NT2/D1 (cell line): ENCODE measurements at regions not wholly inside any gene's neighbourhood (a gene's known extent, or its start where the extent isn't known, plus 50 kb on each side); places are given as distances from the start of the nearest gene placed in this dataset.
A peak's percentile ranks its signal among the peaks of the same experiment; 100 is the strongest.

Experiments used
- DNase-seq: peaks from one replicate; pipeline ENCODE4 v3.0.0-alpha.2; 2011; ENCODE audit warnings: low read depth, low spot score
- H3K27me3 ChIP-seq: 2 replicates; pipeline ENCODE4 v1.6.0; 2011; ENCODE audit warnings: mild to moderate bottlenecking; ENCODE audit not compliant: insufficient read length, insufficient read depth
- H3K36me3 ChIP-seq: 2 replicates; pipeline ENCODE4 v1.6.1; 2011; ENCODE audit warnings: mild to moderate bottlenecking, low read length, mixed read lengths; ENCODE audit not compliant: insufficient read depth, insufficient read length
- H3K4me1 ChIP-seq: 2 replicates; pipeline ENCODE4 v1.5.1; 2011; ENCODE audit not compliant: insufficient read depth, insufficient read length
- H3K4me3 ChIP-seq: 2 replicates; pipeline ENCODE4 v1.5.1; 2011; ENCODE audit warnings: low read depth; ENCODE audit not compliant: insufficient read length
- H3K9ac ChIP-seq: 2 replicates; pipeline ENCODE4 v1.6.0; 2011; ENCODE audit warnings: low read depth; ENCODE audit not compliant: insufficient read length
- H3K9me3 ChIP-seq: 2 replicates; pipeline ENCODE4 v1.5.1; 2011; ENCODE audit warnings: mild to moderate bottlenecking, low read length; ENCODE audit not compliant: insufficient read depth
- SUZ12 ChIP-seq: IDR thresholded peaks from 2 replicates; pipeline ENCODE4 v1.6.1; 2011; ENCODE audit not compliant: insufficient read length, insufficient read depth; ENCODE audit errors: extremely low read depth
- YY1 ChIP-seq: IDR thresholded peaks from 2 replicates; pipeline ENCODE4 v1.6.1; 2011; ENCODE audit not compliant: insufficient read length, insufficient read depth
- ZNF274 ChIP-seq: IDR thresholded peaks from 2 replicates; pipeline ENCODE4 v1.6.1; 2011; ENCODE audit warnings: mild to moderate bottlenecking, low read depth, low read length

DNA sequence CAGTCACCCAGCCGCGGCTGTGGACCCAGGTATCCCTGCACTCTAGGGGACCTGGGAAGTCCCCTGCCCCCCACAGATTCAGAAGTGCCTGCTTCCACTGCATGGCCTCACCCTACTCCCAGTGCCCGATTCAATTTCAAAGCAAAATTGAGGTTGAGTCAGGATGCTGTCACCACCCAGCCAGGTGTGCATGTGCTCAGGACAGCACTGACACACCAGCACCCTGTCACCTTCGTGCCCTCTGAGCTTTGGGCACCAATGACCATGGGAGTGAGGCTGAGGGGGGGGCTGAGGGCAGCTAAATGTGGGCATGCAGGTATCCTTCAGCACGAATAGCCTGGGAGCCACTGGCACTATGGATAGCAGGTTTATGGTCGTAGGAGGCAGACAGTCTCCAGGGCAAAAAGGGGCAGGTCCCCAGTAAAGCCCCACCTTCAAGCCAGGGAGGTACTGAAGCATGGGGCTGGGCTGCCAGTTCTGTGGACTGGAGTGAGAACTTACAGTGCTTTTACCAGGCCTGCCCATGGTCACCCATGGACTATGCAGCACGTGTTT is 1151.6 kb upstream of the CDH6 start:
- Histone ChIP-seq H3K36me3 (no peaks in the 10 kb centered on the region), H3K4me1 (no peaks in the 10 kb centered on the region), H3K27me3 (no peaks in the 10 kb centered on the region), H3K9ac (no peak overlapping the region), H3K9me3 (no peaks in the 10 kb centered on the region), H3K4me3 (no peak overlapping the region)
- DNase-seq: no peak
- TF ChIP-seq YY1 (no peak), SUZ12 (no peak), ZNF274 (no peak)

DNA sequence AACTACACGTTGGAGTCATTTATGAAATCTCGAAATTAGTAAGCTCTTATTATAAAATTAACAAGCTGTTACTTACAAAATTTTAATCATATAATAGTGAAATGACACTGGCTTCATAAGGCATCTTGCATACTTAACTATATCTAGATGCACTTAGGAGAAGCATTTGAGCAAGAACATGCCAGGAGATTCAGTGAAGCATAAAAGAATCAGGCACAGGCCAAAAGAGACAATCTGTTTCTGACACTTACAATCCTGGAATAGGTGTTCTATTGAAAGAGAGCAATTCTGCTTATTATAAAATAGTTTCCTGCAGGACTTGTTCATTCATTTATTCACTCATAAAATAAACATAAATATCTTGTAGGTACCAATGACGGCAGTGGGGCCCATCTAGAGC is 1152.2 kb upstream of the CDH6 start:
- no peak for TF ChIP-seq YY1
- no peak for TF ChIP-seq SUZ12
- no peak for TF ChIP-seq ZNF274
- Histone ChIP-seq H3K27me3 (no peaks in the 10 kb centered on the region), H3K4me1 (no peaks in the 10 kb centered on the region), H3K36me3 (no peaks in the 10 kb centered on the region), H3K4me3 (no peak overlapping the region), H3K9ac (no peak overlapping the region), H3K9me3 (no peaks in the 10 kb centered on the region)
- DNase-seq: no peak

GRCh38 chr5:30040488-30041118 is 1152.9 kb upstream of the CDH6 start:
- H3K36me3 ChIP-seq: no peaks in the 10 kb centered on the region
- no peaks in the 10 kb centered on the region for H3K27me3 ChIP-seq
- no peaks in the 10 kb centered on the region for H3K4me1 ChIP-seq
- H3K9ac ChIP-seq: no peak overlapping the region
- TF ChIP-seq ZNF274 (no peak), YY1 (no peak), SUZ12 (no peak)
- DNase-seq: peak; percentile 57
- no peak overlapping the region for H3K4me3 ChIP-seq
- peaks cover 1% of the 10 kb centered on the region; the same call in 1 of the 2 replicates for H3K9me3 ChIP-seq

- no peaks in the 10 kb centered on the region for H3K27me3 ChIP-seq
- H3K4me3 ChIP-seq: no peak overlapping the region
- H3K9me3 ChIP-seq: peaks cover 4% of the 10 kb centered on the region; the same call in 1 of the 2 replicates
- H3K4me1 ChIP-seq: no peaks in the 10 kb centered on the region
- TF ChIP-seq YY1: no peak
- DNase-seq: no peak
- no peak overlapping the region for H3K9ac ChIP-seq
- H3K36me3 ChIP-seq: no peaks in the 10 kb centered on the region
These were observed 1154.1 kb upstream of the CDH6 start for GRCh38 chr5:30039379-30039778.

DNA sequence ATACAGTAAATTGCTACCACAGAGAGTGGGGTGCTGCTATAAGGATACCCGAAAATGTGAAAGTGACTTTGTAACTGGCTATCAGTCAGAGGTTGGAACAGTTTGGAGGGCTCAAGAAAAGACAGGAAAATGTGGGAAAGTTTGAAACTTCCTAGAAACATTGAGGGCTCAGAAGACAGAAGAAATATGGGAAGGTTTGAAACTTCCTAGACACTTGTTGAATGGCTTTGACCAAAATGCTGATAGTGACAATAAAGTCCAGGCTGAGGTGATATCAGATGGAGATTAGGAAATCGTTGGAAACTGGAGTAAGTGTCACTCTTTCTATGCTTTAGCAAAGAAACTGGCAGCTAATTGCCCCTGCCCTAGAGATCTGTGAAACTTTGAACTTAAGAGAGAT is 1158.6 kb upstream of the CDH6 start:
- H3K36me3 ChIP-seq: no peaks in the 10 kb centered on the region
- no peak overlapping the region for H3K9ac ChIP-seq
- H3K4me3 ChIP-seq: no peak overlapping the region
- peaks cover 4% of the 10 kb centered on the region; the same call in 1 of the 2 replicates for H3K9me3 ChIP-seq
- DNase-seq: no peak
- H3K27me3 ChIP-seq: no peaks in the 10 kb centered on the region
- no peak for TF ChIP-seq YY1
- TF ChIP-seq ZNF274: no peak
- TF ChIP-seq SUZ12: no peak
- no peaks in the 10 kb centered on the region for H3K4me1 ChIP-seq

GRCh38 chr5:30030101-30030500 is 1163.4 kb upstream of the CDH6 start:
- Histone ChIP-seq H3K4me1 (no peaks in the 10 kb centered on the region), H3K9ac (no peak overlapping the region)
- DNase-seq: no peak

DNA sequence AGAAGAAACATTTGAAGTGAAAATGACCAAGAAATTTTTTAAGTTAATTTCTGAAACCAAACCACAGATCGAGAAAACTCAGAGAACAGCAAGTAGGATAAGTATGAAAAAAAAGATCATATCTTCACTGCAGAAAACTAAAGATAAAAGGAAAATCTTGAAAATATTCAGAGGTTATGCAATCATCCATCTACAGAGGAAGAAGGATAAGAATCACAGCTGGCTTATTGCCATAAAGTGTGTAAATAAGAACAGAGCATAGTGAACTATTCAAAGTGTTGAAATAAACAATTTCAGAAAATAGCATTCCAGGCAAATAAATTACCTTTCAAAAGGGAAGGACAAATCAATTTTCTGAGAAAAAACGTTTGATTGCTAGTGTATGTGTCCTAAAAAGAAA is 1191.7 kb upstream of the CDH6 start:
- H3K9ac ChIP-seq: no peak overlapping the region
- no peaks in the 10 kb centered on the region for H3K4me1 ChIP-seq
- H3K4me3 ChIP-seq: no peak overlapping the region
- no peaks in the 10 kb centered on the region for H3K27me3 ChIP-seq
- H3K9me3 ChIP-seq: no peaks in the 10 kb centered on the region
- DNase-seq: no peak
- TF ChIP-seq YY1 (no peak), SUZ12 (no peak), ZNF274 (no peak)
- no peaks in the 10 kb centered on the region for H3K36me3 ChIP-seq

More at GRCh38 chr5:30030101-30030500, 1163.4 kb upstream of the CDH6 start:
- no peaks in the 10 kb centered on the region for H3K27me3 ChIP-seq
- TF ChIP-seq YY1: no peak
- TF ChIP-seq ZNF274: no peak
- no peak for TF ChIP-seq SUZ12
- no peak overlapping the region for H3K4me3 ChIP-seq
- H3K9me3 ChIP-seq: no peaks in the 10 kb centered on the region
- no peaks in the 10 kb centered on the region for H3K36me3 ChIP-seq
